ENCODE measurements at regions not wholly inside any gene's neighbourhood (a gene's known extent, or its start where the extent isn't known, plus 50 kb on each side); places are given as distances from the start of the nearest gene placed in this dataset.
"Not testable (repeated sequence)": the region's sequence is repeated elsewhere in the genome, so short reads cannot be mapped to it uniquely, and the experiment has no call there.

DNA sequence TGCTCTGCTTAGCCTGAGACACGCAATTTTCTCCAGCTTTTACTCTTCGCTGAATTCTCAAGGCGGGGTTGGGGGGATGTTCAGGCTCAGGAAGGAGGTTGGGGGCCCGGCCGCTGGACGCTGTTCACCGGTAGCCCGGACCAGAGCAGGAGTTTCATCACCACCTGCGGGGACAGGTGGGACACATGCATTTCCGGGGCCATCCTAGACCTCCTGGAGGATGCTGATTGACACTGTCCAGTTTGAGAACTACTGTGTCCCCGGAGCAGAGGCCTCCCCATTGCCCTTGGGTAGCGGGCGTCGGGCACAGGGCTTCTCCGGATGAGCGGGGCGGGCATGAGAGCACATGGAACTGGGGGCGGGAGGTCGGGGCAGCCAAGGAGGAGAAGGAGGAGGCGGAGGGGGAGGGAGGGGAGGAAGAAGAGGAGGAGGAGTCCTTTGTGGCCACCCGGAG is 144.0 kb upstream of the GRK3 start:
- no peak for DNase-seq

DNA sequence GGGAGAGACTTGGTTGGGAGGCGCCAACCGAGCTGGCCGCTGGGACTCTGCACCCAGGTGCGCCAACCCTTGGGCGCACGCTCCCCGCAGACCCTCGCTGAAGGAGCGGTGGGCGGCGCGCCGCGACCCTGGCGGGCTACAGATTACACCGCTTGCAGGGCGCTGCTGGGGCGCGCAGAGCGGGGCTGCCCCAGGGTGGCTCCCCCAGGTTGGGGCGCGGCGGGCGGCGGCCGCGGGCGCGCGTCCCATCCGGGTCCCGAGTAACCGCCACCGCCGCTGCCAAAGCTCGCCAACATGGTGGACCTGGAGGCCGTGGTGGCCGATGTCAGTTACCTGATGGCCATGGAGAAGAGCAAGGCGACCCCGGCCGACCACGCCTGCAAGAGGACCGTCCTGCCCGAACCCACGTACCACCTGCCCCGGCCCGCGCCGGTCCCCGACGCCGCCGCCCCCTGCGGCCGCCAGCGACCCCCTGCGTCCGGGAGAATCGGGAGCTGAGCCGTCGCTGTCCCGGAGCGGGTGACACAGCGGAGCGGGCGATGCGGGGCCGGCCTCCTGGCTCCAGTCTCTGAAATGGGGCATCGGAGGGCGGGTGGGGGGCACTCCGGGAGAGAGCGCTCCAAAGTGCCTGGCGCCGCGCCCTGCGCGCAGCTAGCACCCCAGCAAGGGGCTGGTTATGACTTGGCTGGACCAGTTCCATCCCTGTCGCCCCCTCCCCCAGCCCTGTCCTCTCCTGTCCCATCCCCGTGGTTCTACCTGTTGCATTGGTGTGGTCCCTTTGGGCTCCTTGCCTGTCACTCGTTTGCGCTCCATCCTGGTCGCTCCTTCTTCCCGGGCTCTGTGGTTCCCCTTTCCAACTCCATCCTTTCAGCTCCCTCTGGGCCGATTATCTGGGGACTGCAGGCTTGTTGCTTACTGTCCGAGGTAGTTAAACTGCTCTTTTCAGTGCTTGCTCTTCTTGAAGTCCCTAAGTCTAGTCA is 143.3 kb upstream of the GRK3 start:
- DNase-seq = no peak

DNA sequence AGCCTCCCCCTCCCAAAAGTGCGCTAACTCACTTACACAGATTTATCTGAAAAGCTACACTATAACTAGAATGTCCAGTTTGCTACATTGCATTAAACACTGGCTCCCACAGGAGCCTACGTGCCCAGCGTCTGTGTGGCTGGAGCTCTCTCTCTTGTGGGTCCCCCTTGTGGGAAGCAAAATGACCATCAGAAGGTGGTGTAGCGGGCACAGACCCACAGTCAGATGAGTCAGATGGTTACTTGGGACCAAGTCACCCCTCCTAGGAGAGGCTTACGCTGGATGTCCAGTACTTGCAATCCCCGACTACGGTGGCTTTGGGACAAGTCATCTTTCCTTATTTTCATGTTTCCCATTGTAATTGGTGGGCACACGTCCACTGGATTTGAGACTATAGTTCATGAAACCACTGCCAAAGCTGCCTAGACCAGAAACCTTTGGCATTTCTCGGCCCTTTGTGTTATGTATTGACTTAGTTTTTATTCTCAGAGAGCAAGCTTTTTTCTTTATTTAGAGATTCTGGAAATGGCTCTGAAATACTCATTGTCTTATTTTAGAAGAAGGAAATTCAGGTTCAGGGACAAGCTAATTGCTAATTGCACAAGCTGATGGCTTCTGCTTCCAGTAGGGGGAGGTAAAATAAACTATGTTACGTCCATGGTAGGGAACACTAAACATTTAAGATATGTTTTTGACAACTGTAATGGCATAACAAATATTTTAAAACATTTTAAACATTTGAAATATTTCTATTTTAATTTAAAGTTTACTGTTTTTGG is 137.8 kb upstream of the GRK3 start:
- DNase-seq = not testable (repeated sequence)

DNA sequence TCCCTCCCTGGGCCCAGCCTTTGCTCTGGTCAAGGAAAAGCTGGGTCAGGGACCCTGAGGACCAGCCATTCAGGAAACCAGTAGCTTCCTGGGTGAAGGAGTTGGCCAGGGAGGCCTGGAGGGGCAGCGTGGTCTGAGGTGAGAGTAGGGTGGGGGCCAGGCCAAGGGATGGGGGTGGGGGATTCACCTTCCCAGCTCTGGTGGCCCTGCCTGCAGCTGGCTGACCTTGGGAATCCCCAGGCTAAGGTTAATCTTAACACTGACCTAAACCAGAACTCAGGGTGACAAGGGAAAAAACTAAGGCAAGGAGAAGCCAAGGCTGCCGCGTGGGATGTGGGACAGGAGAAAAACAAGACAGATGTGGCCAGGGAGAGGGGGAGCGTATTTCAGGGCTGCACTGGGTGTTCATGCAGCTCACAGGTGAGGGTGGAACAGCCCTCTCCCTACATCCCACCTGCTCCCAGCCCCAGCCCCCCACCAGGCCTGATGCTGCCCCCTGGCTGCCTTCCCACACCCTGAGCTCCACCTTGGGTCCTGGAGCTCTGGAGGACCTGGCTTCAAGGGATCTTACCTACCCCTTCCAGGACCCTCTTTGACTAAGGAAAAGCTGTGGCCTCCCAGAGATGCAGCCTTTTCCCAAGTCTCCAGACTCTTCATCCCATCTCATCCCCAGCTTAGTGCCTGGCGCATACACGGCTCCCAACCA is 132.7 kb upstream of the GRK3 start:
- not testable (repeated sequence) for DNase-seq

DNA sequence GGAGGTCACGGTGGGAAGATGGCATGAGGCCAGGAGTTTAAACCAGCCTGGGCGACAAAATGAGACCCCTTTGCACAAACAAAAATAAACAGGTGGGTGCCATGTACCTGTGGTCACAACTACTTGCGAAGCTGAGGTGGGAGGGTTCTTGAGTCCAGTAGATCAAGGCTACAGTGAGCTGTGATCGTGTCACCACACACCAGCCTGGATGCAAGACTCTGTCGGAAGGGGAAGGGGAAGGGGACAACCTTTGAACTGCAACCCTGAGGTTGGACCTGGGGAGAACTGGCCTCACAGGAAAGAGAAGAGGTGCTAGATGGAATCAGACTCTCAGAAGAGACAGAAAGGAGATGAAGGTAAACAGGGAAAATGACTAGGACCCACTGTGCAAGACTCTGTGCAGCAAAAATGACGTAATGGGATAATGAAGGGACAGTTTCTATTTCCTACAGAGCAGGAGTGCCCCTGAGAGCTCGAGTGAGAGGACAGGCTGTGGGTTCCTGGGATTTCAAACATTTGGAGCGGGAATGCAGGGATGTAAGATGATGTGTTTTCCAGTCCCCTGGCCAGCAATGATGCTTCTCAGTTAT is 131.0 kb upstream of the GRK3 start:
- DNase-seq = not testable (repeated sequence)

DNA sequence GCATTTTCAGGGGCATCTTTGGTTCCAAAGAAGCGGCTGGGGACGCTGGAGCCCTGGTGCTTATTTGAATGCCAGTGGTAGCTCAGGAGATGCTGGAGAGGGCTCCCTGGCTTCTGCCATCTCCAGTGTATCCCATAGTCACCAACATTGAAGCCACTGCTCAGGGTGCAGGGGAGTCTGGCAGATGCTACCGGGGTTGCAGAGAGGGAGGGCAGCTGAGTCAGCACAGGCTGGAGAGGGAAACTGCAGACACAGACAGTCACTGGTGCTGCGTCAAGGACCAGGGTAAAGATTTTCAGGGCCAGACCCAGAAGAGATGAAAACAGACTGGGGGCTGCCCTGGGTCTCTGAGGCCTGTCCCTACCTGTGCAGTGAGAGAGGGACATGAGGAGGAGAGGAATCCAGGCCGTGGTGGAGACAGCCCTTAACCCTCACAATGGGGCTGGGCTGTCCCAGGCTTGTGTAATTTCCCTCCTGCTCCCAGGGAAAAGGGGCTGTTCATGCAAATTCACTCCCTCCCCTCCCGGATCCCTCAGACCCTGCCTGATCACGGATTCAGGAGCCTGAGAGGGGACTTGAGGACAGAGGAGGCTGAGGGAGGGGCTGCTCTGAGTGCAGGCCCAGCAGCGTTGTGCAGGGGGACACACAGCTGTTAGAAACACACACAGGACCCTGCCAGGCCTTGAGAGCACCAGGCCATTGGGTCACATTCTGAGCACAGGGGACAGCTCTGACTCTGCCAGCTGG is 126.9 kb upstream of the GRK3 start:
- DNase-seq = no peak

DNA sequence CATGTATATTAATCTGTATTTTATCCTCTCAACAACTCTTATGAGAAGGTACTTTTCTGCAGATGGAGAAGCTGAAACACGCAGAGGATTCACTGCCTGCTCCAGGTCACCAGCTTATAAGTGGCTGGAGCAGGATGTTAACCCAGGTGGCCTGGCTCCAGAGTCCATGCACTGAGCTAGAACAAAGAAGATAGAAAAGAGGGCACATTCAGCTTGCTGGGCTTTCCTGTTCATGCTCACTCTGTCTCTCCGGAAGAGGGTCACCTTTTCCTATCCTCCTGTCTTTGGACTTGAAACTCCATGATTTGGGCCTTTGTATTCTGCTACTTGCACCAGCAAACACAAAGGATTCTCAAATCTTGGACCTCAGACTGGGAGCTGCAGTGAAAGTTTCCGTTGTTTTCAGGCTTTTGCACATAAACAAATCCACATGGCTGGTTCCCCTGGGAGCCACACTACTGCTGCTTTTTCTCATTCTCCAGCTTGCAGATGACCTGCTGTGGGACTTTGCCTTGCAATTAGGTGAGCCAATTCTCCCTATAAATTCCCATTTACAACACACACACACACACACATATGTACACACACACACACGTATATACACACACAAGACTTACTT is 117.3 kb upstream of the GRK3 start:
- no peak for DNase-seq

DNA sequence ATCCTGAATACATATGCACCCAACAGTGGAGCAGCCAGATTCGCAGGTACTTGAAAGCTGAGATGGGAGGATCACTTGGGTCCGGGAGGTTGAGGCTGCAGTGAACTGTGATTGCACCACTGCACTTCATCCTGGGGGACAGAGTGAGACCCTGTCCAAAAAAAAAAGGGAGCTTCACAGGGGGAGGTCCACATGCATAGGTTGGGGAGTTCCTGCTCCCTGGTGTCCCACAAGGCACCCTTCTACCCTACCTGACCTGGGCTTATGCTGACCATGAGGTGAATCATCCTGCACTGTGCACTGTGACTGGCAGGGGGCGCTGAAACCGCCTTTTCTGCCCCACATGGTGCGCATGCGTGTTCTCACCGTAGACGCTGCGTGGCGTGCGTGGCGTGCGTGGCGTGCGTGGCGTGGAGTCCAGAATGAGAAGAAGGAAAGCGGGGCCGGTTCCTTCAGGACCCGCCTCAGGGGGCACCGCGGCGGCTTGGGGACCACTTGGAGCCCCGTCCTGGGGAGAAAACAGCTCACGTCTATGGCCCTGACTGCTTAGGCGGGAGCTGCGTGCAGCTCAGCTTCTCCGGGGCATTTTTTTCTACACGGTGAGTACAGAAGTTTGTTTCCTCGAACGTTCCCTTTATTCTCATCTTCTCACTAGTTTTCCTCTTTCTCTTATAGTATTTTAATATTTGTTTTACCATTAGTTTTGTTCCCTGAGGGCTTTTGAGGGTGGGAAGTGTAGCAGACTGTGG is 116.6 kb upstream of the GRK3 start:
- no peak for DNase-seq

DNA sequence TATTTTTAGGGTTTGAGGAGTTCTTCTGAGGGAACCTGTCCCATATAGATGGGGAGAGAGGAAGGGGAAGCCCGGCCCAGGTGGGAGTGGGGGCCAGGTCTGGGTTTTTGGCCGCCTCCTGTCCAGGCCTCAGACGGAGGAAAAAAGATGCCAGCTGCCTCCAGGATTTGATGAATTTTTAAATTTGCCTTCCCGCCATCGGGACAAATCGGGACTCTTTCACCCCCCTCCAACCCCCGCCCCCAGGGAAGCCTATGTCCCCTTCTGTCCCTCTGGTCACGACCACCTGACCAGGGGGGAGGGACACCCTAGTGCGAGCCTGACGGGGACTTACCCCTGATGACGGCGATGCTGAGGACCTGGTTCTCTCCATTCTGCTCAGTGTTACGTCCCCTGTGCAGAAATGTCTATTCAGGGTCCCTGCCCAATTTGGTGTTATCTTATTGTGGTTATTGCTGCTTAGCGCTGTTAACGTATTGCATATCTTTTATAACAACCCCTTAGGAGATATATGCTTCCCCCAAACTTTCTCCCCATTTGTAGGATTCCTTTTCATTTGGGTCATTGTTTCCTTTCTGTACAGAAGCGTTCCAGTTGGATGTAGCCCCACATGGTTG is 115.9 kb upstream of the GRK3 start:
- no peak for DNase-seq

DNA sequence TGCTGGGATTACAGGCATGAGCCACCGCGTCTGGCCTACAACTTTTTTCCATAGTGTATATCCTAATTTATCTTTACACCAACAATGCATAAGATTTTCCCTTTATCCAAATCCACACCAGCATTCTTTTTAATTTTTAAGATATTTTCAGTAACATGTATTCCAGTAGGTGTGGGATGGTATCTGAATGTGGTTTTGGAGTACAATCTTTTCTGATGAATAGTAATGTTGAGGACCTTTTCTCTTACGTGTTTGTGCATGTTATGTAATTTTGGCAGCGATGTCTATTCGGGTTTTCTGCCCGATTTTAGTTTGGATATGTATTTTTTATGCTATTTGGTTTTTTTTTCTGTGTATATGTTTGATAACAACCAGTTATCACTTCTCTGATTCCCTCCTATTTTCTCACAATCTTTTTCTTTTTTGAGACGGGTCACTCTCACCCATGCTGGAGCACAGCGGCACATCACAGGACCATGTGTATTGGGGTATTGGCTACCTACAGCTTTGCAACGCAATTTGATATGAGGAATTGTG is 114.6 kb upstream of the GRK3 start:
- no peak for DNase-seq

DNA sequence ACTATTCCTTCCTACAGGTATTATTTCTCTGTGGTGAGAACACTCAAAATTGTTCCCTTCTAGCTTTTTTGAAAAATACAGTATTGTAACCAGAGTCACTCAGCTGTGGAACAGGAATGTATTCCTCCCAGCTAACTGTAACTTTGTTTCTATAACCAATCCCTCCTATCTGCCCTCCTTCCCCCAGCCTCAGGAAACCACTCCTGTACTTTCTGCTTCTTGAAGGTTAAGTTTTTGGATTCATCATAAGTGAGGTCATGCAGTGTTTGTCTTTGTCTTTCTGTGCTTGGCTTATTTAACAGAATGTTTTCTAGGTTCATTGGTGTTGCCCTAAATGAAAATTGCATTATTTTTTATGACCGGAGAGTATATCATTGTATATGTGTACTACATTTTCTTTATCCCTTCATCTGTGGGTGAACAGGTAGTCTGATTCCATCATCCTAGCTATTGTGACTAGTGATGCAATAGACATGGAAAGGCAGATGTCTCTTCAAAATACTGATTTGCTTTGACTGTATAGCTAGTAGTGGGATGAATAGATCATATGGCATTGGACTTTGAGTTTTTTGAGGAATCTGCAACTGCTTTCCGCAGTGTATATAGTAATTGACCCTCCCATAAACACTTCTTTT is 112.9 kb upstream of the GRK3 start:
- no peak for DNase-seq

DNA sequence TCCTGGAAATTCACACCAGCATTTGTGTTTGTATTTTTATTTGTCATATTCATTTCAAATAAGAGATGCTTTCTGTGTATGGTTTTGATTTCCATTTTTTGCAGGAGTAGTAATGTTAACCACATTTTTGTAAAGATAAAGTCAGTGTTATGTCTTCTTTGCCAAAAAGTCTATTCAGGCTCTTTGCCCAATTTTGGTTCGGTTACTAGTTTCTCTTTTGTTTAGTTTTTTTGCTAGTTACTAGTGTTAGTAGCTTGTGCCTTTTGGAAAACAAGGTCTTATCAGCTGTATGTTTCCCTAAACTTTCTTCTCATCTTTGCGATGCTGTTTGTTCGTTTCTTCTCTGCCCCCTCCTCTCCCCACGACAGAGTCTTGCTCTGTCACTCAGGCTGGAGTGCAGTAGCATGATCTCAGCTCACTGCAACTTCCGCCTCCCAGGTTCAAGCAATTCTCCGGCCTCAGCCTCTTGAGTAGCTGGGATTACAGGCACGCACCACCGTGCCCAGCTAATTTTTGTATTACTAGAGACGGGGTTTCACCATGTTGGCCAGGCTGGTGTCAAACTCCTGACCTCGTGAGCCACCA is 112.3 kb upstream of the GRK3 start:
- DNase-seq = no peak

DNA sequence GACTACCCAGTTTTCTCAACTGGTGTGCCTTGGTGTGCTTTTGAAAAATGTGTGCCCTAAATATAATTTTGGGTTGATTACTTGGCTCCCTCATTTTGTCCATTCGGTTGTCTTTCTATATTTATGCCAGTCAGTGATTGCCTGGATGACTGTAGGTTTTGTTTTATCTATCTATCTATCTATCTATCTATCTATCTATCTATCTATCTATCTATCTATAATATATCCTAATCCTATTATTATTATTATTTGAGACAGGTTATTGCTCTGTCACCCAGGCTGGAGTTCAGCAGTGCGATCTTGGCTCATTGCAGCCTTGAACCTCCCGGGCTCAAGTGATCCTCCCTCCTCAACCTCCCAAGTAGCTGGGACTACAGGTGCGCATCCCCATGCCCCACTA is 111.4 kb upstream of the GRK3 start:
- DNase-seq = no peak

DNA sequence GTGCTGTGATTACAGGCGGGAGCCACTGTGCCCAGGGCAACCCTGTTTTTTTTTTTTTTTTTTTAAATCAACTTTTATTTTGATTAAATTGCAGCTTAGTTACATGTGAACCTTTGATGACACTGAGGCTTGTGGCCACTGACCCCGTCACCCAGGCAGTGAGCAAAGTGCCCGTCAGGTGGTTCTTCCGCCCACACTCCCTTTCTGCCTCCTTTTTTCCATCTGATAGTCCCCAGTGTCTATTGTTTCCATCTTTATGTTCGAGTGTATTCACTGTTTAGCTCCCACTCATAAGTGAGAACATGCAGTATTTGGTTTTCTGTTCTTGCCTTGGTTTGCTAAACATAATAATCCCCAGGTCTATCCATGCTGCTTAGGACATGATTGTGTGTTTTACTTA is 110.9 kb upstream of the GRK3 start:
- DNase-seq = no peak

DNA sequence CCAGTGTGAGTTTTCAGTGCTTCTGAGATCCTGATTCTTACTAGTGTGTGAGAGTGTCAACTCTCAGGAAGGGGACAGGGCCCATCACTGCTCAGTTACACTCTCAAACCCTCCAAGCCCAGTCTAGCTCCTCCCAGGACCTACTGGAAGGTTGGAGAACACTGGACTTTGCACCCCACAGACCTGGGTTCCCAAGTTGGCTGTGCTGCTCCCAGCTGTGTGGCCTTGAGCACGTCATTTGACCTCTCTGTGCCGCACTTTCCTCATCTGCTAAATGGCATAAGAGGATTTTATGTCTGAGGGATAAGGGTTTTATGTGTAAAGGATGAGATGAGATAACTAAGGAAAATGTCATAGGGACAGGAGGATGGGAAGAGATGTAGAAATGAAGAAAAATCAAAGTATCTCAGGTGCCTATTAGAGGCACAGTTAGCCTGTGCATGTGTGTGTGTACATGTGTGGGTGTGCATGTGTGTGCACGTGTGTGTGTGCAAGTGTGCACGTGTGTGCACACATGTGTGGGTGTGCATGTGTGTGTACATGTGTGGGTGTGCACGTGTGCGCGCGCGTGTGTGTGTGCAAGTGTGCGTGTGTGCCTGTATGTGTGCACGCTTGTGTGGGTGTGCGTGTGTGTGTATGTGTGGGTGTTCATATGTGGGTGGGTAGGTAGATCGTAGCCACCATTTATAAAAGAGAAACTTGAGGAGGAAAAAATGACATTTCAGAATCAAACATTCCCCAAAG is 108.0 kb upstream of the GRK3 start:
- DNase-seq = not testable (repeated sequence)

DNA sequence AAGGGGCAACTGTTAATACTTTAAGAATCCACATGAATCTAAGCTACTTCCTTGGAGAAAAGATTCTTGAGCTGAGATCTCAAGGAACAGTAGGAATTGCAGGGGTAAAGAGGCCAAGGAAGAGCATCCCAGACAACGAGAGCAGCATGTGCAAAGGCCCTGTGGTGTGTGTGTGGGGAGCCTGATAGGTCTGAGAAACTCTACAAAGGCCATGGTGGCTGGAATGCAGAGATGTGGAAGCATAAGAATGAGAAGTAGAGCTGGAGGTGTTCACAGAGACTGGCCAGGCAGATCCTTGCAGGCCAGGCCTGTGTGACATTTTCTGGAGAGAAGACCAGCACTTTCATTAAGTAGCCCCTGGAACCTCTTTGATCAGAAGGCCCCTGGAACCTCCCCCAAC is 105.8 kb upstream of the GRK3 start:
- DNase-seq = not testable (repeated sequence)

DNA sequence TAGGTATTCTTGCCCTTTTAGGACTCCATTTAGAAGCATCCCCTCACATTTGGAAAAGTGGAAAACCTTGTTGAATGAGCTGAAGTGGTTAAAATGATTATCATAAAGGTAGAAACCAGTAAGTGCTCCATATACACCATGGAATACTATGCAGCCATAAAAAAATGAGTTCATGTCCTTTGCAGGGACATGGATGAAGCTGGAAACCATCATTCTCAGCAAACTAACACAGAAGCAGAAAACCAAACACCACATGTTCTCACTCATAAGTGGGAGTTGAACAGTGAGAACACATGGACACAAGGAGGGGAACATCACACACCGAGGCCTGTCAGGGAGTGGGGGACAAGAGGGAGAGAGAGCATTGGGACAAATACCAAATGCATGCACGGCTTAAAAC is 103.8 kb upstream of the GRK3 start:
- not testable (repeated sequence) for DNase-seq

DNA sequence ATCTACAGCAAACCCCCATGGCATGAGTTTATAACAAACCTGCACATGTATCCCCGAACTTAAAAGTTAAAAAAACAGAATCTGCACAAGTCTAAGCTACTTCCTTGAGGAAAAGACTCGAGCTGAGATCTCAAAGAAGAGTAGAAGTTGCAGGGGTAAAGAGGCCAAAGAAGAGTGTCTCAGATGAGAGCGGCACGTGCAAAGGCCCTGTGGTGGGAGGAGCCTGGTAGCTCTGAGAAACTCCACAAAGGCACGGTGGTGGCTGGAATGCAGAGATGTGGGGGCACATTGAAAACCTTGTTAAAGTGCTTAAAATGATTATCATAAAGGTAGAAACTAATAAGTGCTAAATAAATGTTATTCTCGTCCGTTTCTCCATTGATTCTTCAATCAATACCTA is 103.2 kb upstream of the GRK3 start:
- DNase-seq = no peak
